ENCODE measurements at regions not wholly inside any gene's neighbourhood (a gene's known extent, or its start where the extent isn't known, plus 50 kb on each side); places are given as distances from the start of the nearest gene placed in this dataset.

- H2AFZ ChIP-seq (ENCODE audit: low read depth, low read length), result peak overlapping the region; percentile 38
- dilution Hi-C loops (cut with MboI; ENCODE audit: extremely low pct_ligation_motif_present, low sequenced_read_pairs) (no loop called here), intact Hi-C loops (cut with micrococcal nuclease) (no loop called here)
- TF ChIP-seq FOS (IDR thresholded peaks at IDR 0.05; ENCODE audit: borderline replicate concordance, insufficient read depth, low read length), result peak; percentile 28
- peak; percentile 17 for TF ChIP-seq GATA2 (IDR thresholded peaks at IDR 0.05; ENCODE audit: insufficient read depth, insufficient read length, low read depth, low read length)
- peak; percentile 48 for TF ChIP-seq JUN (IDR thresholded peaks at IDR 0.05; ENCODE audit: borderline replicate concordance, insufficient read depth, insufficient read length, low read depth)
- no peak for TF ChIP-seq EZH2 (IDR thresholded peaks at IDR 0.05; ENCODE audit: borderline replicate concordance, low read depth, low read length, severe bottlenecking)
- H3K79me2 ChIP-seq (ENCODE audit: control insufficient read depth, insufficient read depth, low read length), result no peaks in the 10 kb centered on the region
- BruUV-seq (replicated peaks), result no TSS peak
- FAIRE-seq (peak; percentile 87), DNase-seq (ENCODE audit: low read depth, low spot score) (peak; percentile 58)
- H3K9me3 ChIP-seq (replicated peaks; ENCODE audit: control insufficient read depth, insufficient read depth, low read length), result no peaks in the 10 kb centered on the region
- no peak overlapping the region for H3K9ac ChIP-seq (replicated peaks; ENCODE audit: extremely low read depth, insufficient read depth, low read length)
- no peaks in the 10 kb centered on the region for H3K9me1 ChIP-seq (replicated peaks; ENCODE audit: control insufficient read depth, extremely low read depth, insufficient read depth, low read length)
- H4K20me1 ChIP-seq (replicated peaks; ENCODE audit: control insufficient read depth, extremely low read depth, insufficient read depth, low read length), result no peaks in the 10 kb centered on the region
- POLR2A ChIA-PET, result interaction anchor here (1.3 kb wide), 1 partner anchor 355 kb away, joined by 3 read pairs; the partner anchor contains the start of gene RGS2
- no peak overlapping the region for H3K4me3 ChIP-seq (replicated peaks in 1 of 3; ENCODE audit: insufficient read depth in 1 of 3, low read depth in 1 of 3, low read length in 3 of 3)
- H3K4me2 ChIP-seq (ENCODE audit: insufficient read depth, low read length), result peak overlapping the region; percentile 53
- peak overlapping the region; percentile 59 for H3K27ac ChIP-seq (ENCODE audit: insufficient read depth, low read depth, low read length)
- CTCF ChIA-PET, result interaction anchor here (0.9 to 1.4 kb wide), 3 partner anchors 9 to 157 kb away, joined by 3 to 4 read pairs (median 4); no protein-coding TSS in a partner anchor
- H3K27me3 ChIP-seq (ENCODE audit: control insufficient read depth in 2 of 2, insufficient read depth in 2 of 2, low read length in 2 of 2), result no peaks in the 10 kb centered on the region
- H3K36me3 ChIP-seq (ENCODE audit: control insufficient read depth in 2 of 2, extremely low read depth in 1 of 2, insufficient read depth in 2 of 2, low read length in 2 of 2), result no peaks in the 10 kb centered on the region
- peaks cover 14% of the 10 kb centered on the region for H3K4me1 ChIP-seq (ENCODE audit: control insufficient read depth, extremely low read depth, insufficient read depth, low read length)
These were observed 122.1 kb upstream of the RGS1 start for GRCh38 chr1:192453360-192453992.

- Histone ChIP-seq H3K4me1 (ENCODE audit: control insufficient read depth, extremely low read depth, insufficient read depth, low read length) (no peaks in the 10 kb centered on the region), H3K9me1 (replicated peaks; ENCODE audit: control insufficient read depth, extremely low read depth, insufficient read depth, low read length) (no peaks in the 10 kb centered on the region), H3K27ac (ENCODE audit: insufficient read depth, low read depth, low read length) (no peak overlapping the region), H3K4me3 (replicated peaks in 1 of 3; ENCODE audit: insufficient read depth in 1 of 3, low read depth in 1 of 3, low read length in 3 of 3) (no peak overlapping the region), H3K36me3 (ENCODE audit: control insufficient read depth in 2 of 2, extremely low read depth in 1 of 2, insufficient read depth in 2 of 2, low read length in 2 of 2) (no peaks in the 10 kb centered on the region), H3K79me2 (ENCODE audit: control insufficient read depth, insufficient read depth, low read length) (no peaks in the 10 kb centered on the region), H3K9ac (replicated peaks; ENCODE audit: extremely low read depth, insufficient read depth, low read length) (no peak overlapping the region), H3K9me3 (replicated peaks; ENCODE audit: control insufficient read depth, insufficient read depth, low read length) (no peaks in the 10 kb centered on the region), H3K4me2 (ENCODE audit: insufficient read depth, low read length) (no peak overlapping the region), H2AFZ (ENCODE audit: low read depth, low read length) (no peak overlapping the region), H3K27me3 (ENCODE audit: control insufficient read depth in 2 of 2, insufficient read depth in 2 of 2, low read length in 2 of 2) (no peaks in the 10 kb centered on the region), H4K20me1 (replicated peaks; ENCODE audit: control insufficient read depth, extremely low read depth, insufficient read depth, low read length) (no peaks in the 10 kb centered on the region)
- FAIRE-seq (no peak), DNase-seq (ENCODE audit: low read depth, low spot score) (no peak)
- POLR2A ChIA-PET, result no interaction called here
- dilution Hi-C loops (cut with MboI; ENCODE audit: extremely low pct_ligation_motif_present, low sequenced_read_pairs) (no loop called here), intact Hi-C loops (cut with micrococcal nuclease) (no loop called here)
- TF ChIP-seq FOS (IDR thresholded peaks at IDR 0.05; ENCODE audit: borderline replicate concordance, insufficient read depth, low read length), result no peak
- no peak for TF ChIP-seq CTCF (IDR thresholded peaks at IDR 0.05; ENCODE audit: extremely low read depth in 1 of 2, insufficient read depth in 1 of 2, low read depth in 1 of 2, low read length in 2 of 2)
- TF ChIP-seq JUN (IDR thresholded peaks at IDR 0.05; ENCODE audit: borderline replicate concordance, insufficient read depth, insufficient read length, low read depth), result no peak
- no peak for TF ChIP-seq MYC (IDR thresholded peaks at IDR 0.05; ENCODE audit: low read depth, low read length)
- no peak for TF ChIP-seq POLR2AphosphoS5 (IDR thresholded peaks at IDR 0.05; ENCODE audit: insufficient read depth, low read depth, low read length)
- TF ChIP-seq POLR2A (IDR thresholded peaks at IDR 0.05; ENCODE audit: low read depth, low read length), result no peak
- TF ChIP-seq EZH2 (IDR thresholded peaks at IDR 0.05; ENCODE audit: borderline replicate concordance, low read depth, low read length, severe bottlenecking), result no peak
- no peak for TF ChIP-seq GATA2 (IDR thresholded peaks at IDR 0.05; ENCODE audit: insufficient read depth, insufficient read length, low read depth, low read length)
- no peak for TF ChIP-seq MAX (IDR thresholded peaks at IDR 0.05; ENCODE audit: insufficient read depth, insufficient read length)
- no TSS peak for BruUV-seq (replicated peaks)
- CTCF ChIA-PET, result interaction anchor here (1.7 kb wide), 1 partner anchor 573 kb away, joined by 3 read pairs; no protein-coding TSS in a partner anchor
These were observed 116.1 kb upstream of the RGS1 start for GRCh38 chr1:192459467-192459866.

All from endothelial cell of umbilical vein (primary cell).